Pulmonary artery endothelial cell (primary cell): ENCODE measurements at regions not wholly inside any gene's neighbourhood (a gene's known extent, or its start where the extent isn't known, plus 50 kb on each side); places are given as distances from the start of the nearest gene placed in this dataset.

Experiments
- DNase-seq: peaks from one replicate; pipeline ENCODE4 v3.0.0-alpha.2; 2011; ENCODE audit warnings: low read depth, low spot score

GRCh38 chr12:24724814-24725213, 224.1 kb downstream of the BCAT1 start:
- DNase-seq = no peak

- no peak for DNase-seq
Measured at GRCh38 chr12:24723759-24724158, 225.1 kb downstream of the BCAT1 start.

GRCh38 chr12:24721191-24721590, 227.7 kb downstream of the BCAT1 start:
- DNase-seq = no peak

- DNase-seq = no peak
Measured at GRCh38 chr12:24719293-24719721, 229.6 kb downstream of the BCAT1 start.

- DNase-seq = no peak
Measured at GRCh38 chr12:24718617-24719016, 230.3 kb downstream of the BCAT1 start.

- DNase-seq = no peak
Measured at GRCh38 chr12:24714237-24714636, 234.7 kb downstream of the BCAT1 start.

- DNase-seq = no peak
Measured at GRCh38 chr12:24711056-24712008, 237.6 kb downstream of the BCAT1 start.

GRCh38 chr12:24709216-24709615, 239.7 kb downstream of the BCAT1 start:
- DNase-seq = no peak

GRCh38 chr12:24708718-24709117, 240.2 kb downstream of the BCAT1 start:
- no peak for DNase-seq

GRCh38 chr12:24708043-24708442, 240.9 kb downstream of the BCAT1 start:
- no peak for DNase-seq

GRCh38 chr12:24707334-24707733, 241.6 kb downstream of the BCAT1 start:
- no peak for DNase-seq

GRCh38 chr12:24705741-24706358, 243.1 kb downstream of the BCAT1 start:
- no peak for DNase-seq

GRCh38 chr12:24705216-24705615, 243.7 kb downstream of the BCAT1 start:
- DNase-seq = no peak

- no peak for DNase-seq
Measured at GRCh38 chr12:24701343-24701742, 247.6 kb downstream of the BCAT1 start.

GRCh38 chr12:24698972-24699371, 249.9 kb downstream of the BCAT1 start:
- no peak for DNase-seq

GRCh38 chr12:24697769-24698168, 251.1 kb downstream of the BCAT1 start:
- DNase-seq = no peak

GRCh38 chr12:24697295-24697694, 251.6 kb downstream of the BCAT1 start:
- no peak for DNase-seq

- no peak for DNase-seq
Measured at GRCh38 chr12:24696800-24697199, 252.1 kb downstream of the BCAT1 start.

- DNase-seq = no peak
Measured at GRCh38 chr12:24695657-24696329, 253.1 kb downstream of the BCAT1 start.

GRCh38 chr12:24695103-24695502, 253.8 kb downstream of the BCAT1 start:
- no peak for DNase-seq

- DNase-seq = no peak
Measured at GRCh38 chr12:24688601-24689000, 260.3 kb downstream of the BCAT1 start.

- no peak for DNase-seq
Measured at GRCh38 chr12:24681570-24681969, 267.3 kb downstream of the BCAT1 start.
